ENCODE measurements at regions not wholly inside any gene's neighbourhood (a gene's known extent, or its start where the extent isn't known, plus 50 kb on each side); places are given as distances from the start of the nearest gene placed in this dataset.

- no peak for DNase-seq
Observed at GRCh38 chr7:1361016-1361755, 98.1 kb downstream of the MICALL2 start.

GRCh38 chr7:1361756-1362125 is 97.5 kb downstream of the MICALL2 start:
- no peak for DNase-seq

DNA sequence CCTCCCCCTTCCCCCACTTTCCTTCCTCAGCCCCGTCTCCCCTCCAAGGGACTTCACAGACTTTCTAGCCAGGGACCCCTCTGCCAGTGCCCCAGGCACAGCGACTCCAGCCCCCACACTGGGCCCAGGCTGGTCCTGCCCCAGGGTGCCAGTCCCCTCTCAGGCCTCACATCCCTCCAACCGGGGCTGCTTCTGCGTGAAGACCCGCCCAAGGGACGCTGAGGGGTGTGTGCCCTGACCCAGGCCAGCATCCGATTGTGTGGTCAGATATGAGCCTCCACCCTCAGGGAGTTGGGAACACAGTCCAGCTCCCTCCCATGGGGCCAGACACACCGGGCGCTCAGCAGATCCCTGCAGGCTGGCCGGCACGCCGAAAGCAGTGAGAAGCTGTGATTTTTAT is 97.0 kb downstream of the MICALL2 start:
- no peak for DNase-seq

DNA sequence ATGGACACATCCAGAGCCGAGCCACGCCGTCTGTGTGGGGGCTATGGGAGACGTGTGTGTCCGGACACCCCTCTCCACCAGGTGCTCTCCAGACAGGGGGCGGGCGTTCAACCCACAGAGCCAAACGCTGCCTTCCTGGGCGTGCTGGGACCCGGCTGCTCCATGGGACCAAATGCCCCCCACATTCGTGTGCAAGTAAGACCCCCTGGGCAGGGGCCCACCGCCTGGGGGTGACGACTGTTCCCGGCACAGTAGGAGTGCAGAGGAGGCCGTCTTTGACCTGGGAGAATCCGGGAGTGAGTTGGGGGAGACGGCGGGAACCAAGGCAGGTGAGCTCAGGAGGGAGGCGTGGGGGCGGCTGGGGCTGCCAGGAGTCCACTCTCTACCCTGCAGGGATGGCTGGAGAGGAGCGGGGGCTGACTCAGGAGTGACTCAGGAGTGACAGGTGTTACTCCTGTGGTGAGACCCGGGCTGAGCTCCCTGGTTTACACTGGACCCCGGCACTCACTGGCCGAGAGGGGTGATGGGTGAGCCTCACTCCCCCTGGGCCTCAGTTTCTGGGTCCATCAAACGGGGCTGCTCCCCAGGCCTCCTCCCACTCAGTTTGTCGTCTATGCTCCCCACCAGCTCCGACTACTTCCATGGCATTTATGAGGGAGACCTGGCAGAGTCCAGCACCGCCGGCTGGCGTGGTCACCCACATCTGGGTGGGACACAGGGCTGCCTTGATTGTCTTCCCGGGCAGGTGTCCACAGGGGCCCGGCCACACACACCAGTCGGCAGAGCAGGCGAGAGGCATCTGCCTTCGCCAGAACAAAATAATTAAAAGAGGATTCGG is 95.0 kb downstream of the MICALL2 start:
- no peak for DNase-seq

GRCh38 chr7:1364906-1365570 is 94.2 kb downstream of the MICALL2 start:
- no peak for DNase-seq

DNA sequence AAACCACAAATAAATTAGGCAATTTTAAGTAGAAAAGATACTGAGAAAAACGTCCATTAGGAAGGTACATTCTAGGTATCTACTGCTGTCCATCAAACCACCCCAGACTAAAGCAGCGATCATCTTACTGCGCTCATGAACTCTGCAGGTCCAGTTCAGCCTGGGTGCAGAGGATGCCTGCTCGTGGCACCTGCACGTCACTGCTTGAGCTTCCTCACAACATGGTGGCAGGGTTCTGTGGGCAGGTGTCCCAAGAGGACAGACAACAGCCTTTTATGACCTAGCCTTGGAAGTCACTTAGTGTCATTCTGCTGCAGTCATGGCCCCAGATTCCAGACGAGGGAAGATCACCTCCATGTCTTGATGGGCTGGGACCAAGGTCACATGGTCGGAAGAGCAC is 93.4 kb downstream of the MICALL2 start:
- no peak for DNase-seq

DNA sequence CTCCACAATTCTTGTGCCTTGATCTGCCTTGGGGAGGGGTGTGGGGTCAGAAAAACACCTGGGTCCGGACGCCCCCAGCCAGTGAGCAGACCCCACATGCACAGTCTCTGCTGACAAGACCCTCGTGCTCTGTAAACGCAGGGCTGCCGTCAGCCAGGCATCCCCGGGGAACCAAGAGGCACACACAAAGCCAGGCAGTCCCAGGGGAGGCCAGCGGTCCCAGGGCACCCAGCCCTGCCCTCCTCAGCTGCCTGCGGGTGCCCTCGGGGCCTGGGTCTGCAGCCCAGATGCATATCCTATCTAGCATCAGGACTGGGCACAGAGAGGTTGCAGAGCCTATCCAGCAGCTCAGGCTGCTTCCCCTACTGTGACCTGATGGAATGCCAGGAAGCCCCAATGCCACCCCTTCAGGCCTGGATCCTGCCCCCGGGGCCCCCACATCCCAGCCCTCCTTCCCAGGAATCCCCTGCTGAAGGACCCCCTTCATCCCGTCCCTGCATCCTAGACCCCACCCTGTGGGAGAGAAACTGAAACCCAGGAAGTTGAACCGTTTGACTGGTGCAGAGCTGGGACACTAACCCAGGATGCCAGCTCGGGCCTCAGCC is 92.4 kb downstream of the MICALL2 start:
- no peak for DNase-seq

- DNase-seq, result no peak
Observed at GRCh38 chr7:1367501-1368183, 91.6 kb downstream of the MICALL2 start.

DNA sequence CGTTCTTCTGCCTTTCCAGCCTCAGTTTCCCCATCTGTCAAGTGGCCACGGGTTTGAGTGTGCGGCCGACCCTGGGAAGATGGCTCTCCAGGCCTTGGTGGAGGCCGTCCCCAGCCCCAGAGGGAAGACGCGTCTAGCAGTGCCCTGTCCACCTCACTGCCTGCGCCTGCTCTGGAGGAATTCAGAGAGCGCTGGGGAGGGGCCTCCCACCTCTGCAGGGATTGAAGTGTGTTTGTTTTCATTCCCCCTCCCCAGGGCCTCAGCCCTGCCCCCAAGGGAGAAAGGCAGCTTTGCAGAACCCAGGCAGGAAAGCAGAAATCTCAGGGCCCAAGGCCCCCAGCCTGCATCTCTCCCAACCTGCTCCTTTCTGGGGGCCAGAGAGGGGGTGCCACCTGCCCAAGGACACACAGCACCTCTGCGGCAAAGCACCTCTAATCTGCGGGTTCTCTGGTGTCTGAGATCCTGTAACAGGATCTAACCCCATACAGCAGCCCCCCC is 91.0 kb downstream of the MICALL2 start:
- no peak for DNase-seq

- peak in 1 of 2 donors; percentile 7 for DNase-seq
Observed at GRCh38 chr7:1368682-1369571, 90.3 kb downstream of the MICALL2 start.

DNA sequence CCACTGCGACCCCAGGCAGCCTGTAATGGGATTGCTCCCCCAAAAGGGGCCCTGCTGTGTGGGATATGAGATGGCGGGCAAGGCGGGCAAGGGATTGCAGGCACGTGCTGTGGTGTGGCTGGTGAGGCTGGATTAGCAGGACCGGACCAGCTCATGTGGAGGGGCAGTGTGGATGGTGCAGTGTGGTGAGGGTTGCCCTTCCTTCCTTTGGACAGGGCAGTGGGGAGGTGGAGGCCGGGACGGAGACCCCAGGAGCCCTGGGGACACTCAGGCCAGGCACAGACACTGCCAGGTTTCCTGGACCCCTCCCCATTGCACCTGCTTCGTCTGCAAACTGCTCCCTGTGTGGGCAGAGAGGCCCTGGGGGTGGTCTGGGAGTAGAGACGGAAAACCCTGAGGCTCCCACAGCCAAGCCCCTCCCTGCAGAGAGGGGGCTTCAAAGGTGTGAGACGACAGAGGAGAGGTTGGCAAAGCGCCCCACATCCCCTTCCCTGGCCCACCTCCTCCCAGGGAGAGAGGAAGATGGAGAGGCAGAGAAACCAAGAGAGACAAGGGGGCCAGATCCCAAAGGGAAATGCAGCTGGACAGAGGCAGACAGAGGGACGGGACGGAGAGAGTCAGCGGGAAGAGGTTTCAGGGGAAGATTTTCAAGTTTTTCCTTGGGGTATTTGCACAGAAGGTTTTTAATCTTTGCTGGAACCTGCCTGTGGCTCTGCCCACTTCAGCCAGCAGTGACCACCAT is 89.2 kb downstream of the MICALL2 start:
- DNase-seq, result no peak

- no peak for DNase-seq
Observed at GRCh38 chr7:1370738-1371137, 88.5 kb downstream of the MICALL2 start.

DNA sequence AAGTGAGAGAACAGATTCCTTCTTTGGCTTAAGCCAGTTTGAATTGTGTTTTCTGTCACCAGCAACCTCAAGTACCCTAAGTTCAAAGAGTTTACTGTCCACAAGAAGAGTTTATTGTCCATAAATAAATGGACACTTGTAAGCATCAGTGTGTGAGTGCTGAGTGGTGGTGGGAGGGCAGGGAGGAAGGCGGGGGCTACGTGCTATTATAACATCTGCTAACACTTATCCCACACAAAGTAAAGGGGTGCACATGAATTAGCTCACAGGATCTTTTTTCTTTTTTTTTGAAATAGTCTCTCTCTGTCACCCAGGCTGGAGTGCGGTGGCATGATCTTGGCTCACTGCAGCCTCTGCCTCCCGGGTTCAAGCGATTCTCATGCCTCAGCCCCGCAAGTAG is 87.2 kb downstream of the MICALL2 start:
- no peak for DNase-seq

- no peak for DNase-seq
Observed at GRCh38 chr7:1372671-1373379, 86.4 kb downstream of the MICALL2 start.

DNA sequence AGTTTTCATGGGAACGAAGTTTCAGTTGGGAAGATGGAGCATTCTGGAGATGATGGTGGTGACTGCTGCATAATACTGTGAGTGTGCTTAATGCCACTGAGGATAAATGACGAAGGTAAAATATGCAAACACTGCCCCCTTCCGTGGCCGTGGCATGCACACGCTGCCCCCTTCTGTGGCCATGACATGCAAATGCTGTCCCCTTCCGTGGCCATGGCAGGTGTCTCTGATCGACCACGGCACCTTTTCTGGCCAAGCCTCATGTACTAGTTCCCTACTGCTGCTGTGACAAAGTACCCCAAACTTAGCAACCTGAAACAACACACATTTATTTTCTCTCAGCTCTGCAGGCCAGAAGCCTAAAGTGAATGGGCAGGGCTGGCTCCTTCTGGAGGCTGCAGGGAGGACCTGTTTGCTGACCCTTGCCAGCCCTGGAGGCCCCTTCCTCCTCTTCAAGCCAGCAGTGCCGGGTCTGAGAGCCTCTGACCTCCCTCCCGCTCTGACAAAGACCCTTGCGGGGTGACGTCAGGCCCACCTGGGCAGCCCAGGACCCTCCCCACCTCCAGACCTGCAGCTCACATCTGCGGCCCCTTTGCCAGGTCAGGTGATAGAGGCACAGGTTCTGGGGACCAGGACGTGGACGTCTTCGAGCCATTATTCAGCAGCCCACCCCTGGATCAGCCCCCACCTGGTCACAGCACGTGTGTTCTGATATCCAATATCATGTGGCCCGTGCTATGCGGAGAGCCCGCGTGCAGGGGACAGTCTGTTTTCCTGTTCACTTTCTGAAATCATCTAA is 82.0 kb downstream of the MICALL2 start:
- no peak for DNase-seq

DNA sequence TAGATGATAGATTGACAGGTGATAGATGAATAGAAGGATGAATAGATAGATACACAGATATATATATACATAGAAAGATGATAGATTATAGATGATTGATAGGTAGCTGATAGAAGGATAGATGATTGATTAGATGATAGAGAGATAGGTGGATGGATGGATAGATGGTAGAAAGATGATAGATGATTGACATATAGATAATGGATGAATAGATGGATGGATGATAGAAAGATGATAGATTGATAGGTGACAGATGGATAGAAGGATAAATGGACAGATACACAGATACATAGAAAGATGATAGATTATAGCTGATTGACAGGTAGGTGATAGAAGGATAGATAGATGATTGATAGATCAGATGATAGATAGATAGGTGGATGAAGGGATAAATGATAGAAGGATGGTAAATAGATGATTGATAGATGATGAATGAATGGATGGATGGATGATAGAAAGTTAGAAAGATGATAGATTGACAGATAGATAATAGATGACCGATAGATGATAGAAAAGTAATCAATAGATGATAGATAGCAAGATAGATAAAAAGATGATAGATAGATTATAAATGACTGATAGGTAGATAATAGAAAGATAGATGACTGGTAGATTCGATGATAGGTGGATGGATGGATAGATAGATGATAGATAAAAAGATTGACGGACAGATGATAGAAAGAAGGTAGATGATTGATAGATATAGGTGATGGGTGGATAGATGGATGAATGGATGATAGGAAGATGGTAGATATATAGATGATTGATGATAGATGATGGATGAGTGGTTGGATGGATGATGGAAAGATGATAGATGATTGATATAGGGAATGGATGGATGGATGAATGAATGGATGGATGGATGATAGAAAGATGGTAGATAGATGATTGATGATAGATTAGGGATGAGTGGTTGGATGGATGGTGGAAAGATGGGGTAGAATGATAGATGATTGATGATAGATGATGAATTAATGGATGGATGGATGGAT is 80.4 kb downstream of the MICALL2 start:
- no peak for DNase-seq

GRCh38 chr7:1380231-1380815 is 78.9 kb downstream of the MICALL2 start:
- no peak for DNase-seq
